NCI-H1694 treated with DMSO at 0.1 percent for 48 hours (cell line): ENCODE measurements at regions not wholly inside any gene's neighbourhood (a gene's known extent, or its start where the extent isn't known, plus 50 kb on each side); places are given as distances from the start of the nearest gene placed in this dataset.

Source experiments
- DNase-seq: peaks from one replicate; lab custom pipeline; 2025; lab: John Stamatoyannopoulos, UW

DNA sequence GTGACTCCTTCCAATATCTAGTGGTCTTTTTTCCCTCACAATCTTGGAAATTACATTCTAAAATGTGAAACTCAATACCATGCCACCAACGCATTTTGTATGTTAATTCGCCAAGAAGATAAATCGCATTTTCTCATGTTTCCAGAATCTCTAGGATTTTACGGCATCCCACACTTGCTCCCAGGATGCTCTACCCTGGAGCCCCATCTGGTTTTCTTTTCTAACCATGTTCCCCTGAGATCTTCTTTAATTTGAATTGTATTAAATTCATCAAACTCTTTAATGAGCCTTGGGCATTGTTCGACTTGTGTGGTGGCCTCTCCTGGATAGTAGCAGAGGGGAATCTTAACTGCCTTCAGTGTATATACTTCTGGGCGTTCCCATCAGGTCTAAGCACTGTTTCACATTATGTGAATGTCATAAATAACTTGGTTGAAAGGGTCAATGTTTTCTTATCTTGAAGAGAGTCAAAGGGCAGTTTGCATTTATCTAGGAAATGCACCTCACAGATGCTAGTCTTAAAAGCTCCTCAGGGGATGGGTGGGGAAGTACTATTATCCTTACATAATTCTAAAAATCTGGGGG is 169.1 kb upstream of the MEOX2 start:
- no peak for DNase-seq

DNA sequence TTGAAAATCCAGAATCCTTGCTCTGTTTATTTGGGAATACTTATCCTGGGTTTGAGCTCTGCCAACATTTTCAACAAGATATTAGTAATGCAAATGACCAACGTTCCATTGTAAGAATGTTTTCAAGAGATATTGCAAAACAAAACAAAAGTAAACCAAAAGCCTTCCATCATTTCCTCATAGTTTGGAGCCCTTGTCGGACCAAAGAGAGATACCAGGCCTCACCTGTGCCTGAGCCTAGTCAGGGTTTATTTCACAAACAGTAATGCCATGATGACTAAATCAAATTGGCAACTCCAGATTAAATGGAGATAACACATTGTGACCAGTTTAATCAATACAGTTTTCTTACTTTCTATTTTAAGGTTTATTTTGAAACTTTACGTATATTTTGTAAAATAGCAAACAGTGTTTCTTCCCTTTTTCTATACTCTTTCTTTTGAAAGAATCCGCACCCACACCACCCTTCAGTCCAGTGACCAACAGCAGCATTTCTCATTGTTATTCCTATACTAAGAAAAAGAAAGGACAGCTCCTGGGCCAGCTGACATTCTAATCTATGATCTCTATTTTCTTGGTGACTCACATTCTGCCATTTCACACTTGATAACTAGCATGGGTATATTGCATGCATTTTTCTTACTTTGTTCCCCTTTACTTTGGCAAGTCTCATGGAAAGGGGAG is 168.5 kb upstream of the MEOX2 start:
- no peak for DNase-seq

- DNase-seq, result no peak
Measured at GRCh38 chr7:15853832-15854470, 167.5 kb upstream of the MEOX2 start.

- no peak for DNase-seq
Measured at GRCh38 chr7:15851201-15851600, 164.7 kb upstream of the MEOX2 start.

DNA sequence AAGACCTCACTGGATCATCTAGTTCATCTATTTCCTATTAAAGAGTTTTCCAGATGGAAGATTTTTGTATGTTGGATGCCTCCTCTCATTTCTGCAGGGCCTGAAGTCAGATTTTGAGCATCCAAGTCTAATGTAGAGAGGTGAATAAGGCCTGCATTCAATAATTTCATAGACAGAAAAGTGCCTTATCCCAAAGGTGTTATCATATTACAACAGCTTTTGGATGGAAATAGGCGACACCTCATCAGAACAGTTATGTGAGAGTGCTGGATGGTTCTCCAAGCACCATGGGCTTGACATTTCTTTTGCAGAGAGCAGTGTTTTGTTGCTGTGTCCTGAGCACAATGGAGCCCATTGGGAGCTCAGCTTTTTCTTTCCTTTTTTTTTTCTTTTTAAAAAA is 162.4 kb upstream of the MEOX2 start:
- no peak for DNase-seq

GRCh38 chr7:15848362-15848761 is 161.9 kb upstream of the MEOX2 start:
- no peak for DNase-seq

GRCh38 chr7:15845868-15846267 is 159.4 kb upstream of the MEOX2 start:
- no peak for DNase-seq

DNA sequence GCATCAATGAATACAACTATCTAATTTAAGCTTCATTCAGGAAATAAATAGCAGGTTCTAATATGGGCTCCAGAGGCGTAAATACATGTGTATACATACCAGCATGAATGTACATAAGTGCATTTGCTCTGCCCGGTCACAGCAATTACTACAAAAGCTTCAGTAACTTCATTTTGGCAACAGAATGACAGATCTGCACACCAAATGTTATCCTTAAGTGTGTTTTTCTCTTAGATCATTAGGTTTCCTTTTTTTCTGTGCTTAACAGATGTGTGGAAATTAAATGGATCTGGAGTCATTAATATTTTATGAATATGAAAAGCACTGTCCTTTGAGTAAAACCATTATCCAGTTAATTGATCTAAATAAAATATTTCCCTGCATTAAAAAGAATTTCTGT is 159.0 kb upstream of the MEOX2 start:
- peak; percentile 74 for DNase-seq

GRCh38 chr7:15839416-15840100 is 153.1 kb upstream of the MEOX2 start:
- peak; percentile 56 for DNase-seq

DNA sequence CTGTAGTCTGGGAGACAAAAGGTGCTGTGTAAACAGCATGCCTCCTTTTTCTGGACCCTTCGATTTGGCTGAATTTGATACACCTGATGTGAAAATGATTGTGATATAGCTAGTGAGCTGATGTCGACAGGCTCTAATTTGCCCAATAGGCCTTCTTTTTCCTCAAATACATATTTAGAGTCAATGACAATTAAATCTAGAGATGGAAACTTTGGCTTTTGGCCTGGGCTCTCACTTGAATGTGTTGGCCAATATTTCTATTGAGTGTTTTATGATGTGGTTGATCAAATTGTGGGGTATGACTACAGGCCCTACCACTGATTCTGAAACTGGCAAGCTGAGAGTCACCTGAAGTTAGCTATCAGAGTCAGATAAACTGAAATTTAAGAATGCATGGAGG is 151.8 kb upstream of the MEOX2 start:
- no peak for DNase-seq

DNA sequence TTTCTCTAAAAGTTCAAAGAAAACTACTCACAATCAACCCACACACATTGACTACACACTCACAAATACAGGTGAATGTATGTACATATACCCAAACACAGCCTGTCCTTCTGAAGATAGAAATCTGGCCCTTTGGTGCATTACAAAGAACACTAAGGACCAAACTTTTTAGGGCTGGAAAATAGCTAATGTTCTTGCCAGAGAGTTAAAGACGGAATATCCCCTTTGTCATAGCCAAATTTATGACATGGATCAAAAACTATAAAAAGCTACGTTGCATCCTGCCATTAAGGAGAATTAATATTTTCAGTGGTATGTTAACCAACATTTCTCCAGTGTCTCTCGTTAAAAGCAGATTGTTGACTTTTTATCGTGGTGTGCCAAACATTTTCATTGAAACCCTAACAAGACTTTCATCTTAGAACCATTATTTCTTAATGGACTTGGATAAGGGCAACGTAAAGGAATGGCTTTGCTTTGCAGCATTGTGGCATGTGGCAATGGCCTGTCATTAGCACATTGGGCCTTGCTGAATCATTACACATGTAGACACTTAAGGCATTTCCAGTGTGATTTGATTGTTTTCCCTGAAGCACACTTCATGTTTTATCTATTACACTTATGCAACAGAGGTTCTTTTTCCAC is 150.9 kb upstream of the MEOX2 start:
- DNase-seq, result no peak

DNA sequence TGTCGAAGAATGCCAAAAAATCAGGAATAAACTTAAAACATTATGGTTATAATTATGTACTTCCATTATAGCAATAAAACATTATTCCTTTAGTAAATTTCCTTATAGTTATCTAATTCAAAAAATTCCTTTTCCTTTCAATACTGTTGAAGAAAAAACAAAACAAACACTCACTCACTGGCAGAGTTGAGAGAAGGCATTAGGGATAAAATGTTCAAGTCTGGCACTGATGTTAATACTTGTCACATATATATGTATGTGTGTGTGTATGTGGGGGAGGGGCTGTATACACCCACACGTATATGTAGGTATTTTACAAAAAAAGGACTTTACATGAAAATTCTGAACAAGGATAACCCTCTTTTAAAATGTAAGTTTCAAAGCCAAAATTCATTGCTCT is 150.2 kb upstream of the MEOX2 start:
- no peak for DNase-seq

DNA sequence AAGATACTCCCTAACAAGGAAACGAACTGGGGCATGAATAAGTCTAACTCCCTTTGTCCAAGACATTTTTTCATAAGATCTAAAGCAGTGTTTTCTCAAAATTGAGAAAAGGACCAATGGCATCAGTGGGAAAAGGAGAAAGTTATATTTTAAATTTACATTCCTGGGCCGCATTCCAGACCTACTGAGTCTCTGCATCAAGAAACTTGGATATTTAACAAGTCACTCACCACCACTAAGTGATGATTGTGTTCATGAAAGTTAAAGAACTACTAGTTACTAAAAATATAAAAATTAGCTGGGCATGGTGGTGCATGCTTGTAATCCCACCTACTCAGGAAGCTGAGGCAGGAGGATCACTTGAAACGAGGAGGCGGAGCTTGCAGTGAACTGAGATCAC is 149.6 kb upstream of the MEOX2 start:
- no peak for DNase-seq

DNA sequence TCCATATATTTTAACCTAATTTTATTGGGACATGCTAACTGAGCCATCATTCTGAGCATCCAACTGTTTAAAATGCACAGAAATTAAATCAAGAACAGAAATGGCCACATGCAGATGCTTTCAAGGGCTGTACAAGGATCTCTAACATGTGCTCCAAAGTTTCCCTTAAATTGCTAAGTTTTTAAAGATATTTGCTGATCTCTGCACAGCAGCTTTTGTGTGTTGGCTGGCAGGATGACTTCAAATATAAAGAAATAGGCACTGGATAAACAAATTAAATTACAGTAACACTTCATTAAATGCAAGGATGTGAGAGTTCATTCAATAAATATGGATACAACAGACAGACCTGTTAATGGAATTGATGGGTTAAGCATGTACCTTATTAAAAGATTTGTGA is 148.0 kb upstream of the MEOX2 start:
- no peak for DNase-seq

DNA sequence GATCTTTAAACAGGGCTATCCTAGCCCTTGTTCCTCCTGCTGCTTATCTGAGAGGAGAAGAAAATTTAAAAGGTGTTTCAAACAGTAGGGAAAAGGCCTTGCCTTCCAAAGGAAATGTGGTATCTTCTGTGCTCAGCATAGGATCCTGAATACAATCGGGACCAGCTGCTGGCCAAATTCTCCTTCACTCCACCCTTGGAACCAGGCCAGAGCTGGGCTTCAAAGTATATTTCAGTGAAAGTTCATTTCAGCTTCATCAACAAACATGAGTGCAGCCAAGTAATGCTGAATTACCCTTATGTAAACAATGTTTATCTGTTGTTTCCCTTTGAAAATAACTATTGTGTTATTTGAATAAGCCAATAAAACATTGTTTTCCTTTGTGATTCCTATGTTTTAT is 146.5 kb upstream of the MEOX2 start:
- no peak for DNase-seq

- no peak for DNase-seq
Measured at GRCh38 chr7:15831606-15832005, 145.1 kb upstream of the MEOX2 start.

DNA sequence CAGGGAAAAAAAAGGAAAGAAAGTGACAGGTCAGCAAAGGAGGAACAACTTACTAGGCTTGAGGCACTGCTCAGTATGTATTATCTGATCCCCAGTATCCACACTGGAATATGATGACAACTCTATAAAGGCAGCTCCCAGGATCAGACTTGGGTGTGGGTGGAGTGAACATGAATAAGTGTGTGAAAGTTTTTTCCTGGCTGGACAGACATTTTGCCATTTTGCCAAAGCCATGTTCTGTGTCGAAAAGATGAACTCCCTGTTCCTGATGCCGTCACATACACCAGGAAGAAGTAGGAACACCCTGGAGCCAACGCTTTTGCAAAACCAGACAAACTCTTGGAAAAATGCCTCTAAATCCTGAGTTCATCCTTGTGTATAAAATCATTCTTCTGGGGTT is 143.2 kb upstream of the MEOX2 start:
- DNase-seq, result no peak

- no peak for DNase-seq
Measured at GRCh38 chr7:15828881-15829280, 142.4 kb upstream of the MEOX2 start.

DNA sequence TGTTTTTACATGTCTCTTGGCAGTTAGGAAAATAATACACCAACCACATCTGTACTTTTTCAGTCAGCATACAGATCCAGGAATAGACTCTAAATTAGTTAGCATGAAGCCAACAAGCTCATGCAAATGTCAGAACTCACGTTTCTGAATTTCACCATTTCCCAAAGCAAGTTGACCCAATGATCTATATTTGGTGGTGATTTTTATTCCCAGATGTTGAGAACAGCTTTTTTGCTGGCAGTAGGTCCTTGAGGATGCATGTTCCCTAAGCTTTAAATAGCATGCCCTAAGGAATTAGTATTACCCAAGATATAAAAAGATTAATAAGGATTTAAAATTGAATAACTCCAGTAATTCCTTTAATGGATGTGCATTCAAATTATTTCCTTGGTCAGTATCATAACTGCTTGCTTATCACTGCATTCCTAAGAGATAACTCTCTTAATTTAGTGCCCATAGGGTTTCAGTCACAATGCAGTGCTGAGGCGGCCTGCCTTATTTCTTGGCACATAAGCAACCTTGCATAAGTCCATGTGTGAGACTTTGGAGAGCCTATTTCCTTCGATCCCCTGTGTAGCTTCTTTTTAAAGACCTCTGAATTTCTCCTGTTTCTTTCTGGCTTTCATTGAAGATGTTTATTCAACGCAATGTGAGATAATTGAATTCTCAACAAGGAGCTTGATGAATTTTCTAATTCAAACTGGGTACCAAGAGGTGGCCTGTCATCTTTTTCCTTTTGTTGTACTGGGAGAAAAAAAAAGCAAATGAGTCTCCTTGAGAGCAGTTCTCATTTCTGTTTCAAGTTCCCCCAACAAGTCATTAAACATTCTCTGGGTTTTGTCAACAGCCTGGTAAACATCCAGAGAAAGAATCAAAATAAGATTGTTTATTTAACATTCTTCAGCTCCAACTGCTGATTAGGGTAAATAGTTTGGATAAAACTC is 135.3 kb upstream of the MEOX2 start:
- no peak for DNase-seq

GRCh38 chr7:15820319-15820718 is 133.8 kb upstream of the MEOX2 start:
- DNase-seq, result no peak

- DNase-seq, result no peak
Measured at GRCh38 chr7:15816835-15817426, 130.4 kb upstream of the MEOX2 start.
